Hepatocyte (in vitro differentiated cells): ENCODE measurements at regions not wholly inside any gene's neighbourhood (a gene's known extent, or its start where the extent isn't known, plus 50 kb on each side); places are given as distances from the start of the nearest gene placed in this dataset.

Experiments
- DNase-seq: peaks from one replicate; pipeline ENCODE4 v3.0.0-alpha.2; 2016; ENCODE audit warnings: low spot score
- H2AFZ ChIP-seq: fragments of 200-600 bp; sonication (generic); 2 replicates; pipeline ENCODE4 v1.6.0; 2016; ENCODE audit warnings: antibody characterized with exemption, mild to moderate bottlenecking
- H3K27ac ChIP-seq: fragments of 200-600 bp; sonication (generic); 2 replicates; pipeline ENCODE4 v1.5.1; 2016; ENCODE audit warnings: mild to moderate bottlenecking
- H3K27me3 ChIP-seq: fragments of 200-600 bp; sonication (generic); 2 replicates; pipeline ENCODE4 v1.6.1; 2016
- H3K36me3 ChIP-seq: fragments of 200-600 bp; sonication (generic); replicated peaks from 2 replicates; pipeline ENCODE4 v1.5.1; 2016; ENCODE audit warnings: low read depth; ENCODE audit not compliant: insufficient read depth
- H3K4me1 ChIP-seq: fragments of 200-600 bp; sonication (generic); 2 replicates; pipeline ENCODE4 v1.5.1; 2016; ENCODE audit warnings: mild to moderate bottlenecking, moderate library complexity; ENCODE audit not compliant: insufficient read depth
- H3K4me2 ChIP-seq: fragments of 200-600 bp; sonication (generic); 2 replicates; pipeline ENCODE4 v1.6.0; 2016
- H3K4me3 ChIP-seq: fragments of 200-600 bp; sonication (generic); 2 replicates; pipeline ENCODE4 v1.5.1; 2016; ENCODE audit warnings: mild to moderate bottlenecking
- H3K79me2 ChIP-seq: fragments of 200-600 bp; sonication (generic); 2 replicates; pipeline ENCODE4 v1.6.0; 2017; ENCODE audit warnings: mild to moderate bottlenecking
- H3K9me2 ChIP-seq: fragments of 200-600 bp; sonication (generic); replicated peaks from 2 replicates; pipeline ENCODE4 v1.6.0; 2017; ENCODE audit warnings: mild to moderate bottlenecking; ENCODE audit not compliant: insufficient read depth
- H3K9me3 ChIP-seq: fragments of 200-600 bp; sonication (generic); 2 replicates; pipeline ENCODE4 v1.5.1; 2016; ENCODE audit warnings: low read depth, mild to moderate bottlenecking
- H4K20me1 ChIP-seq: fragments of 200-600 bp; sonication (generic); 2 replicates; pipeline ENCODE4 v1.6.0; 2016; ENCODE audit warnings: mild to moderate bottlenecking; ENCODE audit not compliant: insufficient read depth, poor library complexity, severe bottlenecking
- EZH2 ChIP-seq: fragments of 200-600 bp; sonication (generic); IDR thresholded peaks from 2 replicates; pipeline ENCODE4 v1.6.1; 2016; ENCODE audit warnings: antibody characterized with exemption, mild to moderate bottlenecking, borderline replicate concordance
- EZH2phosphoT487 ChIP-seq: fragments of 200-600 bp; sonication (generic); IDR thresholded peaks from one replicate; pipeline ENCODE4 v1.6.1; 2018; ENCODE audit warnings: antibody characterized with exemption, mild to moderate bottlenecking, low read depth, moderate library complexity; ENCODE audit not compliant: unreplicated experiment, severe bottlenecking
- WGBS: methylation state at CpG from one replicate; pipeline ENCODE4 v1.1.6; 2016; ENCODE audit warnings: low lambda C conversion rate; ENCODE audit errors: missing lambda C conversion rate; 5-methylcytosine and 5-hydroxymethylcytosine counted together
- TF ChIP-seq, protein P1 (sequence below): fragments of 200-600 bp; sonication (generic); IDR thresholded peaks from 2 replicates; pipeline ENCODE4 v1.5.1; 2016; ENCODE audit warnings: antibody characterized with exemption, mild to moderate bottlenecking; ENCODE audit not compliant: poor library complexity

DNA sequence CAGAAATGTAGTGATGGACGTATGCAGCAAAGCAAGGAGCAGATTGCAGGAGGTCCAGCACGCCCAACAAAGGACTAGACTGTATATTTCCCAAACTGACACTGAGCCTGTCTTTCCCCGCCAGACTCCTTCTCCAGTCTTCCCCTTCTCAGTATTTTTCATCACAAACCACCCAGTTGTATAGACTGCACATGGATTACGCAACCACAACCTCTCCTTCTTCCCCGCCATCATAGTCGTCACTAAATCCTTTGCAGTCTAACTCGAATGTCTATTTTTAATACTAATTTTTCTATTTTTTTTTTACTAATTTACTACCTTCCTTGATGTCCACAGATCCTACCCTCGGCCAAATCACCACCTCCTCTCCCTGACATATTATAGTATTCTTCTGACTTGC lies 105.4 kb downstream of the MTNR1A start:
- H3K36me3 ChIP-seq = no peaks in the 10 kb centered on the region
- H3K79me2 ChIP-seq = no peaks in the 10 kb centered on the region
- no peak for TF ChIP-seq EZH2phosphoT487
- no peak for TF ChIP-seq EZH2
- TF ChIP-seq, protein P1, sequence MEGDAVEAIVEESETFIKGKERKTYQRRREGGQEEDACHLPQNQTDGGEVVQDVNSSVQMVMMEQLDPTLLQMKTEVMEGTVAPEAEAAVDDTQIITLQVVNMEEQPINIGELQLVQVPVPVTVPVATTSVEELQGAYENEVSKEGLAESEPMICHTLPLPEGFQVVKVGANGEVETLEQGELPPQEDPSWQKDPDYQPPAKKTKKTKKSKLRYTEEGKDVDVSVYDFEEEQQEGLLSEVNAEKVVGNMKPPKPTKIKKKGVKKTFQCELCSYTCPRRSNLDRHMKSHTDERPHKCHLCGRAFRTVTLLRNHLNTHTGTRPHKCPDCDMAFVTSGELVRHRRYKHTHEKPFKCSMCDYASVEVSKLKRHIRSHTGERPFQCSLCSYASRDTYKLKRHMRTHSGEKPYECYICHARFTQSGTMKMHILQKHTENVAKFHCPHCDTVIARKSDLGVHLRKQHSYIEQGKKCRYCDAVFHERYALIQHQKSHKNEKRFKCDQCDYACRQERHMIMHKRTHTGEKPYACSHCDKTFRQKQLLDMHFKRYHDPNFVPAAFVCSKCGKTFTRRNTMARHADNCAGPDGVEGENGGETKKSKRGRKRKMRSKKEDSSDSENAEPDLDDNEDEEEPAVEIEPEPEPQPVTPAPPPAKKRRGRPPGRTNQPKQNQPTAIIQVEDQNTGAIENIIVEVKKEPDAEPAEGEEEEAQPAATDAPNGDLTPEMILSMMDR = no peak
- no peaks in the 10 kb centered on the region for H3K27me3 ChIP-seq
- WGBS = 81% methylated on average over 8 of the region's 8 CpGs
- no peaks in the 10 kb centered on the region for H3K9me3 ChIP-seq
- H2AFZ ChIP-seq = no peak overlapping the region
- no peaks in the 10 kb centered on the region for H3K9me2 ChIP-seq
- H3K4me1 ChIP-seq = no peaks in the 10 kb centered on the region
- H3K4me2 ChIP-seq = no peak overlapping the region
- no peak overlapping the region for H3K4me3 ChIP-seq
- no peak for DNase-seq
- no peaks in the 10 kb centered on the region for H4K20me1 ChIP-seq
- H3K27ac ChIP-seq = no peak overlapping the region

- Histone ChIP-seq H3K9me2 (no peaks in the 10 kb centered on the region), H2AFZ (no peak overlapping the region), H3K79me2 (no peaks in the 10 kb centered on the region), H3K4me2 (no peak overlapping the region), H3K27me3 (no peaks in the 10 kb centered on the region), H3K9me3 (no peaks in the 10 kb centered on the region), H4K20me1 (no peaks in the 10 kb centered on the region), H3K27ac (no peak overlapping the region), H3K4me3 (no peak overlapping the region), H3K4me1 (no peaks in the 10 kb centered on the region), H3K36me3 (no peaks in the 10 kb centered on the region)
- no peak for DNase-seq
- 72% methylated on average over 5 of the region's 5 CpGs for WGBS
- no peak for TF ChIP-seq EZH2
- TF ChIP-seq, protein P1 = no peak
- no peak for TF ChIP-seq EZH2phosphoT487
Observed at GRCh38 chr4:186445040-186445439, 110.3 kb downstream of the MTNR1A start.

GRCh38 chr4:186441502-186441901 lies 113.9 kb downstream of the MTNR1A start:
- Histone ChIP-seq H3K27me3 (no peaks in the 10 kb centered on the region), H3K79me2 (no peaks in the 10 kb centered on the region), H3K27ac (no peak overlapping the region), H2AFZ (no peak overlapping the region), H3K4me2 (no peak overlapping the region), H3K4me3 (no peak overlapping the region), H4K20me1 (no peaks in the 10 kb centered on the region), H3K36me3 (no peaks in the 10 kb centered on the region), H3K9me3 (no peaks in the 10 kb centered on the region), H3K4me1 (no peaks in the 10 kb centered on the region), H3K9me2 (no peaks in the 10 kb centered on the region)
- no peak for TF ChIP-seq EZH2
- TF ChIP-seq, protein P1 = no peak
- TF ChIP-seq EZH2phosphoT487 = no peak
- no peak for DNase-seq
- 75% methylated on average over 2 of the region's 2 CpGs for WGBS

DNA sequence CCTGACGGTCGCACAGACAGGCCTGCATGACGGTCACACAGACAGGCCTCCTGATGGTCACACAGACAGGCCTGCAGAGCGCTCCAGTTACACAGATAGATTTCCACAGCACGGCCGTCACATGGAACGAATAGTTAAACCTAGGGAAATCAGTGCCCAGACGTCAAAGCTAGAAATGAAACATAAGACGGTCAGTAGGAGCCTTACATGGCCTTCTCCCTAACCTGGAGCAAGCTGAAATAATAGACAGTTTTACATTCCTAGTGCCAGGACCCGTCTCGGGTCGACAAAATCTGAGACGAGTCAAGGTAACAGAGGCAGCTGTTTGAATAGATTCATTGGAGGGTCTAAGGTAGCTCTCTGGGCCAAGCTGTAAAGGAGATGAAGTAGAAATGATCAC lies 126.9 kb downstream of the MTNR1A start:
- H3K9me3 ChIP-seq = no peaks in the 10 kb centered on the region
- no peaks in the 10 kb centered on the region for H3K9me2 ChIP-seq
- 88% methylated on average over 13 of the region's 13 CpGs for WGBS
- TF ChIP-seq, protein P1 = no peak
- TF ChIP-seq EZH2 (no peak), EZH2phosphoT487 (no peak)
- H4K20me1 ChIP-seq = no peaks in the 10 kb centered on the region
- no peak overlapping the region for H2AFZ ChIP-seq
- no peaks in the 10 kb centered on the region for H3K4me1 ChIP-seq
- no peaks in the 10 kb centered on the region for H3K27me3 ChIP-seq
- no peak overlapping the region for H3K27ac ChIP-seq
- H3K4me3 ChIP-seq = no peak overlapping the region
- H3K36me3 ChIP-seq = no peaks in the 10 kb centered on the region
- DNase-seq = no peak
- no peaks in the 10 kb centered on the region for H3K79me2 ChIP-seq
- H3K4me2 ChIP-seq = no peak overlapping the region
